SK-N-SH (cell line): ENCODE measurements at regions not wholly inside any gene's neighbourhood (a gene's known extent, or its start where the extent isn't known, plus 50 kb on each side); places are given as distances from the start of the nearest gene placed in this dataset.

Experiments used
- CTCF ChIA-PET: fragments of 300-600, 350-600 bp; formaldehyde crosslinking; extraction: SDS; loops from one replicate; lab custom pipeline; 2021; lab: Yijun Ruan, JAX
- POLR2A ChIA-PET: fragments of 350-600 bp; sonication (Branson Sonifier 250); formaldehyde crosslinking; extraction: SDS; loops from one replicate; lab custom pipeline; 2020; ENCODE audit warnings: antibody characterized with exemption, inconsistent platforms; lab: Yijun Ruan, JAX
- DNase-seq: peaks from one replicate; pipeline ENCODE4 v3.0.0; 2012
- H2AFZ ChIP-seq: fragments of 200-600 bp; sonication (generic); 2 replicates; pipeline ENCODE4 v1.8.1; 2016; ENCODE audit warnings: antibody characterized with exemption, mild to moderate bottlenecking, low read depth
- H3F3A ChIP-seq: fragments of 200-600 bp; sonication (generic); replicated peaks from 2 replicates; pipeline ENCODE3; 2016; ENCODE audit warnings: antibody characterized with exemption, mild to moderate bottlenecking; ENCODE audit not compliant: insufficient read depth
- H3K27ac ChIP-seq, 2 experiments: fragments of 200-500 bp in 1 of 2; fragments of 200-600 bp in 1 of 2; sonication (Bioruptor generic) in 1 of 2; sonication (generic), shearing (Covaris generic) in 1 of 2; 2 replicates each; pipeline versions ENCODE4 v1.5.1 to v1.6.1; 2014 to 2016; ENCODE audit warnings: low read depth in 2 of 2, inconsistent platforms in 1 of 2, low read length in 1 of 2, mild to moderate bottlenecking in 1 of 2, mixed read lengths in 1 of 2
- H3K27me3 ChIP-seq: fragments of 200-600 bp; sonication (generic), shearing (Covaris generic); 2 replicates; pipeline ENCODE4 v1.6.1; 2016; ENCODE audit warnings: mixed run types; ENCODE audit not compliant: insufficient read depth
- H3K36me3 ChIP-seq, 2 experiments: fragments of 200-500 bp in 1 of 2; fragments of 200-600 bp in 1 of 2; sonication (Bioruptor generic) in 1 of 2; sonication (generic) in 1 of 2; replicated peaks in 1 of 2; 2 replicates each; pipeline versions ENCODE3 to v1.5.1; 2014 to 2016; ENCODE audit warnings: low read length in 1 of 2, mild to moderate bottlenecking in 1 of 2; ENCODE audit not compliant: insufficient read depth in 2 of 2, control insufficient read depth in 1 of 2
- H3K4me1 ChIP-seq, 2 experiments: fragments of 200-500 bp in 1 of 2; fragments of 200-600 bp in 1 of 2; sonication (Bioruptor generic) in 1 of 2; sonication (generic), shearing (Covaris generic) in 1 of 2; 2 replicates each; pipeline versions ENCODE4 v1.5.1 to v1.6.1; 2014 to 2016; ENCODE audit warnings: low read depth in 1 of 2, low read length in 1 of 2, mixed run types in 1 of 2; ENCODE audit not compliant: insufficient read depth in 2 of 2, control insufficient read depth in 1 of 2
- H3K4me2 ChIP-seq: fragments of 200-600 bp; sonication (generic), shearing (Covaris generic); 2 replicates; pipeline ENCODE4 v1.6.1; 2017; ENCODE audit warnings: mixed run types
- H3K4me3 ChIP-seq, 2 experiments: fragments of 200-500 bp in 1 of 2; fragments of 200-600 bp in 1 of 2; sonication (Bioruptor generic) in 1 of 2; sonication (generic), shearing (Covaris generic) in 1 of 2; 2 replicates each; pipeline versions ENCODE4 v1.5.1 to v1.8.1; 2014 to 2016; ENCODE audit warnings: low read depth in 2 of 2, inconsistent platforms in 1 of 2, low read length in 1 of 2, mild to moderate bottlenecking in 1 of 2, mixed read lengths in 1 of 2, moderate library complexity in 1 of 2
- H3K79me2 ChIP-seq: fragments of 200-600 bp; sonication (generic); 2 replicates; pipeline ENCODE4 v1.8.1; 2017; ENCODE audit warnings: mild to moderate bottlenecking; ENCODE audit not compliant: insufficient read depth
- H3K9ac ChIP-seq: fragments of 200-600 bp; sonication (generic); 2 replicates; pipeline ENCODE4 v1.6.1; 2017; ENCODE audit warnings: mixed run types
- H3K9me2 ChIP-seq: fragments of 200-600 bp; sonication (generic); 2 replicates; pipeline ENCODE4 v1.6.1; 2017; ENCODE audit warnings: mixed run types
- H3K9me3 ChIP-seq: fragments of 200-600 bp; sonication (generic); 2 replicates; pipeline ENCODE4 v1.6.1; 2017; ENCODE audit warnings: mixed run types, mild to moderate bottlenecking, moderate library complexity
- H4K20me1 ChIP-seq: fragments of 200-600 bp; sonication (generic); 2 replicates; pipeline ENCODE4 v1.6.1; 2017; ENCODE audit warnings: mild to moderate bottlenecking, mixed run types; ENCODE audit not compliant: insufficient read depth
- ELF1 ChIP-seq: IDR thresholded peaks from 2 replicates; pipeline ENCODE4 v1.4.0; 2012
- EP300 ChIP-seq, 2 experiments: IDR thresholded peaks; 2 replicates each; pipeline versions ENCODE4 v1.4.0 to v1.6.1; 2012; ENCODE audit warnings: borderline replicate concordance in 1 of 2, low read depth in 1 of 2, low read length in 1 of 2
- EZH2phosphoT487 ChIP-seq: fragments of 200-600 bp; sonication (generic); IDR thresholded peaks from 2 replicates; pipeline ENCODE4 v1.6.1; 2017; ENCODE audit warnings: low read depth, mixed run types, mild to moderate bottlenecking, antibody characterized with exemption, moderate library complexity, borderline replicate concordance
- FOXJ3 ChIP-seq: sonication (generic); formaldehyde crosslinking; IDR thresholded peaks from 2 replicates; pipeline ENCODE4 v1.5.1; 2020; ENCODE audit warnings: mild to moderate bottlenecking, missing genetic modification reagents
- FOXM1 ChIP-seq: IDR thresholded peaks from 2 replicates; pipeline ENCODE4 v1.4.0; 2012; ENCODE audit warnings: low read depth, mild to moderate bottlenecking
- GABPA ChIP-seq: IDR thresholded peaks from 2 replicates; pipeline ENCODE4 v1.4.0; 2012; ENCODE audit warnings: low read depth, mild to moderate bottlenecking
- GATA2 ChIP-seq: sonication (generic); formaldehyde crosslinking; IDR thresholded peaks from 2 replicates; pipeline ENCODE4 v1.5.0; 2020; ENCODE audit warnings: mild to moderate bottlenecking, missing genetic modification reagents
- JUND ChIP-seq: IDR thresholded peaks from 2 replicates; pipeline ENCODE4 v1.4.0; 2012
- POLR2AphosphoS5 ChIP-seq: IDR thresholded peaks from 2 replicates; pipeline ENCODE4 v1.6.1; 2012; ENCODE audit warnings: low read depth, low read length
- RAD21 ChIP-seq: IDR thresholded peaks from 2 replicates; pipeline ENCODE4 v1.6.1; 2012; ENCODE audit warnings: mild to moderate bottlenecking, low read length
- SIN3A ChIP-seq: IDR thresholded peaks from 2 replicates; pipeline ENCODE4 v1.6.1; 2012; ENCODE audit warnings: low read depth, mild to moderate bottlenecking, low read length, moderate library complexity, borderline replicate concordance
- TAF1 ChIP-seq: IDR thresholded peaks from 2 replicates; pipeline ENCODE4 v1.6.1; 2012; ENCODE audit warnings: low read depth, mild to moderate bottlenecking, low read length, moderate library complexity, borderline replicate concordance
- TCF12 ChIP-seq: IDR thresholded peaks from 2 replicates; pipeline ENCODE4 v1.4.0; 2012
- TEAD4 ChIP-seq: IDR thresholded peaks from 2 replicates; pipeline ENCODE4 v1.4.0; 2012; ENCODE audit warnings: mild to moderate bottlenecking, borderline replicate concordance; ENCODE audit not compliant: insufficient read depth
- TF ChIP-seq, protein P1 (sequence below): IDR thresholded peaks from 2 replicates; pipeline ENCODE4 v1.6.1; 2012; ENCODE audit warnings: mild to moderate bottlenecking, low read depth, low read length, moderate library complexity
- TF ChIP-seq, protein P2 (sequence below): IDR thresholded peaks from 2 replicates; pipeline ENCODE4; 2012
- TF ChIP-seq, protein P3 (sequence below): fragments of 150-350 bp; IDR thresholded peaks from 2 replicates; pipeline ENCODE4 v1.6.1; 2017; ENCODE audit warnings: antibody characterized with exemption, low read length, low read depth, borderline replicate concordance
- TF ChIP-seq, protein P4 (sequence below): fragments of 200-600 bp; sonication (generic); IDR thresholded peaks from 2 replicates; pipeline ENCODE4 v1.6.1; 2017; ENCODE audit warnings: antibody characterized with exemption, mild to moderate bottlenecking, moderate library complexity

DNA sequence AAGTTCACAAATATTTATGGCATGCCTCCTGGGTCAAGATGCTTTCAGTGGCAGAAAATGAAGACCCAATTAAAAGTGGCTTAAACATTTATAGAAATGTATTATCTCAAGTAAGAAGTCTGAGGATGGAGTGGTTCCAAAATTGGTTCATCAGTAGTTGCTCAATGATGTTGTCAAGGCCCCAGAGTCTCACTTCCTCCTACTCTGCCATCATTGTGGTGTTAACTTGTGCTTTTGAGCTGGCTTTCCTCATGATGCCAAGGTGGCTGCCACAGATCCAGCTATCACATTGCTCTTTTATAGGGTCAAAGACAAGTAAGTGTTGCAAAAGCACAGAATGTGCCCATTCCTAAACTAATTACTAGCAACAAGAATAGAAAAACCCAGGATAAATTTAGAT, 404.6 kb upstream of the NRP1 start:
- no peaks in the 10 kb centered on the region for H3K9me3 ChIP-seq
- no peak overlapping the region for H2AFZ ChIP-seq
- TF ChIP-seq GATA2 (CRISPR knock-in tag) (no peak), FOXJ3 (CRISPR knock-in tag) (no peak), EP300 (IDR thresholded peaks at IDR 0.05; ENCODE audit: borderline replicate concordance in 1 of 2, low read depth in 1 of 2, low read length in 1 of 2) (no peak), ELF1 (no peak), TEAD4 (no peak), SIN3A (no peak), RAD21 (no peak), FOXM1 (no peak), GABPA (no peak), TCF12 (no peak), EZH2phosphoT487 (no peak), JUND (no peak), TAF1 (no peak), POLR2AphosphoS5 (no peak)
- TF ChIP-seq, protein P1, sequence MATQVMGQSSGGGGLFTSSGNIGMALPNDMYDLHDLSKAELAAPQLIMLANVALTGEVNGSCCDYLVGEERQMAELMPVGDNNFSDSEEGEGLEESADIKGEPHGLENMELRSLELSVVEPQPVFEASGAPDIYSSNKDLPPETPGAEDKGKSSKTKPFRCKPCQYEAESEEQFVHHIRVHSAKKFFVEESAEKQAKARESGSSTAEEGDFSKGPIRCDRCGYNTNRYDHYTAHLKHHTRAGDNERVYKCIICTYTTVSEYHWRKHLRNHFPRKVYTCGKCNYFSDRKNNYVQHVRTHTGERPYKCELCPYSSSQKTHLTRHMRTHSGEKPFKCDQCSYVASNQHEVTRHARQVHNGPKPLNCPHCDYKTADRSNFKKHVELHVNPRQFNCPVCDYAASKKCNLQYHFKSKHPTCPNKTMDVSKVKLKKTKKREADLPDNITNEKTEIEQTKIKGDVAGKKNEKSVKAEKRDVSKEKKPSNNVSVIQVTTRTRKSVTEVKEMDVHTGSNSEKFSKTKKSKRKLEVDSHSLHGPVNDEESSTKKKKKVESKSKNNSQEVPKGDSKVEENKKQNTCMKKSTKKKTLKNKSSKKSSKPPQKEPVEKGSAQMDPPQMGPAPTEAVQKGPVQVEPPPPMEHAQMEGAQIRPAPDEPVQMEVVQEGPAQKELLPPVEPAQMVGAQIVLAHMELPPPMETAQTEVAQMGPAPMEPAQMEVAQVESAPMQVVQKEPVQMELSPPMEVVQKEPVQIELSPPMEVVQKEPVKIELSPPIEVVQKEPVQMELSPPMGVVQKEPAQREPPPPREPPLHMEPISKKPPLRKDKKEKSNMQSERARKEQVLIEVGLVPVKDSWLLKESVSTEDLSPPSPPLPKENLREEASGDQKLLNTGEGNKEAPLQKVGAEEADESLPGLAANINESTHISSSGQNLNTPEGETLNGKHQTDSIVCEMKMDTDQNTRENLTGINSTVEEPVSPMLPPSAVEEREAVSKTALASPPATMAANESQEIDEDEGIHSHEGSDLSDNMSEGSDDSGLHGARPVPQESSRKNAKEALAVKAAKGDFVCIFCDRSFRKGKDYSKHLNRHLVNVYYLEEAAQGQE, result no peak
- TF ChIP-seq, protein P2, sequence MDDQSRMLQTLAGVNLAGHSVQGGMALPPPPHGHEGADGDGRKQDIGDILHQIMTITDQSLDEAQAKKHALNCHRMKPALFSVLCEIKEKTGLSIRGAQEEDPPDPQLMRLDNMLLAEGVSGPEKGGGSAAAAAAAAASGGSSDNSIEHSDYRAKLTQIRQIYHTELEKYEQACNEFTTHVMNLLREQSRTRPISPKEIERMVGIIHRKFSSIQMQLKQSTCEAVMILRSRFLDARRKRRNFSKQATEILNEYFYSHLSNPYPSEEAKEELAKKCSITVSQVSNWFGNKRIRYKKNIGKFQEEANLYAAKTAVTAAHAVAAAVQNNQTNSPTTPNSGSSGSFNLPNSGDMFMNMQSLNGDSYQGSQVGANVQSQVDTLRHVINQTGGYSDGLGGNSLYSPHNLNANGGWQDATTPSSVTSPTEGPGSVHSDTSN, result no peak
- TF ChIP-seq, protein P3, sequence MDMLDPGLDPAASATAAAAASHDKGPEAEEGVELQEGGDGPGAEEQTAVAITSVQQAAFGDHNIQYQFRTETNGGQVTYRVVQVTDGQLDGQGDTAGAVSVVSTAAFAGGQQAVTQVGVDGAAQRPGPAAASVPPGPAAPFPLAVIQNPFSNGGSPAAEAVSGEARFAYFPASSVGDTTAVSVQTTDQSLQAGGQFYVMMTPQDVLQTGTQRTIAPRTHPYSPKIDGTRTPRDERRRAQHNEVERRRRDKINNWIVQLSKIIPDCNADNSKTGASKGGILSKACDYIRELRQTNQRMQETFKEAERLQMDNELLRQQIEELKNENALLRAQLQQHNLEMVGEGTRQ, result no peak
- TF ChIP-seq, protein P4, sequence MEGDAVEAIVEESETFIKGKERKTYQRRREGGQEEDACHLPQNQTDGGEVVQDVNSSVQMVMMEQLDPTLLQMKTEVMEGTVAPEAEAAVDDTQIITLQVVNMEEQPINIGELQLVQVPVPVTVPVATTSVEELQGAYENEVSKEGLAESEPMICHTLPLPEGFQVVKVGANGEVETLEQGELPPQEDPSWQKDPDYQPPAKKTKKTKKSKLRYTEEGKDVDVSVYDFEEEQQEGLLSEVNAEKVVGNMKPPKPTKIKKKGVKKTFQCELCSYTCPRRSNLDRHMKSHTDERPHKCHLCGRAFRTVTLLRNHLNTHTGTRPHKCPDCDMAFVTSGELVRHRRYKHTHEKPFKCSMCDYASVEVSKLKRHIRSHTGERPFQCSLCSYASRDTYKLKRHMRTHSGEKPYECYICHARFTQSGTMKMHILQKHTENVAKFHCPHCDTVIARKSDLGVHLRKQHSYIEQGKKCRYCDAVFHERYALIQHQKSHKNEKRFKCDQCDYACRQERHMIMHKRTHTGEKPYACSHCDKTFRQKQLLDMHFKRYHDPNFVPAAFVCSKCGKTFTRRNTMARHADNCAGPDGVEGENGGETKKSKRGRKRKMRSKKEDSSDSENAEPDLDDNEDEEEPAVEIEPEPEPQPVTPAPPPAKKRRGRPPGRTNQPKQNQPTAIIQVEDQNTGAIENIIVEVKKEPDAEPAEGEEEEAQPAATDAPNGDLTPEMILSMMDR, result no peak
- H4K20me1 ChIP-seq, result no peaks in the 10 kb centered on the region
- ChIA-PET CTCF (interaction anchor here (1.2 to 1.4 kb wide), 2 partner anchors 20 to 900 kb away, joined by 3 read pairs; no protein-coding TSS in a partner anchor), POLR2A (no interaction called here)
- H3K27ac ChIP-seq, result no peak overlapping the region
- no peak overlapping the region for H3K9ac ChIP-seq
- no peaks in the 10 kb centered on the region for H3F3A ChIP-seq
- H3K79me2 ChIP-seq, result no peaks in the 10 kb centered on the region
- DNase-seq, result no peak
- H3K27me3 ChIP-seq, result no peaks in the 10 kb centered on the region
- no peaks in the 10 kb centered on the region for H3K4me1 ChIP-seq
- H3K4me3 ChIP-seq, result no peak overlapping the region
- H3K36me3 ChIP-seq, result no peaks in the 10 kb centered on the region
- no peaks in the 10 kb centered on the region for H3K9me2 ChIP-seq
- no peak overlapping the region for H3K4me2 ChIP-seq
